ENCODE measurements at regions not wholly inside any gene's neighbourhood (a gene's known extent, or its start where the extent isn't known, plus 50 kb on each side); places are given as distances from the start of the nearest gene placed in this dataset.
"Not testable (repeated sequence)": the region's sequence is repeated elsewhere in the genome, so short reads cannot be mapped to it uniquely, and the experiment has no call there.

DNA sequence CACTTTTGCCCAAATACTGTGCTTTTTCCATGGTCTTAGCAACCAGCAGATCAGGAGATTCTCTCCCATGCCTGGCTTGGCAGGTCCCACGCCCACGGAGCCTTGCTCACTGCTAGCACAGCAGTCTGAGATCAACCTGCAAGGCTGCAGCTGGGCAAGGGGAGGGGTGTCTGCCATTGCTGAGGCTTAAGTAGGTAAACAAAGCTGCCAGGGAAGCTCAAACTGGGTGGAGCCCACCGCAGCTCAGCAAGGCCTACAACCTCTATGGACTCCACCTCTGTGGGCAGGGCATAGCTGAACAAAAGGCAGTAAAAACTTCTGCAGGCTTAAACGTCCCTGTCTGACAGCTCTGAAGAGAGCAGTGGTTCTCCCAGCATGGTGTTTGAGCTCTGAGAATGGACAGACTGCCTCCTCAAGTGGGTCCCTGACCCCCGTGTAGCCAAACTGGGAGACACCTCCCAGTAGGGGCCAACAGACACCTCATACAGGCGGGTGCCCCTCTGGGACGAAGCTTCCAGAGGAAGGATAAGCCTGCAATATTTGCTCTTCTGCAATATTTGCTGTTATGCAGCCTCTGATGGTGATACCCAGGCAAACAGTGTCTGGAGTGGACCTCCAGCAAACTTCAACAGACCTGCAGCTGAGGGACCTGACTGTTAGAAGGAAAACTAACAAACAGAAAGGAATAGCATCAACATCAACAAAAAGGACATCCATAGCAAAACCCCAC, 132.8 kb upstream of the STARD13 start:
- not testable (repeated sequence) for TF ChIP-seq YY1 (IDR thresholded peaks at IDR 0.05; ENCODE audit: insufficient read depth, insufficient read length); ZNF274 (IDR thresholded peaks at IDR 0.05; ENCODE audit: low read depth, low read length); SUZ12 (IDR thresholded peaks at IDR 0.05; ENCODE audit: extremely low read depth, insufficient read depth, insufficient read length)

All from NT2/D1 (cell line).